Activated naive CD4-positive, alpha-beta T cell treated with anti-CD3 and anti-CD28 coated beads for 36 hours (primary cell): ENCODE measurements at regions not wholly inside any gene's neighbourhood (a gene's known extent, or its start where the extent isn't known, plus 50 kb on each side); places are given as distances from the start of the nearest gene placed in this dataset.

Experiments
- CTCF ChIA-PET: fragments of 350-600 bp; sonication (Branson Sonifier 250); formaldehyde crosslinking; loops from one replicate; lab custom pipeline; 2021; ENCODE audit warnings: antibody characterized with exemption; lab: Charles Lee
- DNase-seq: peaks from one replicate; pipeline ENCODE4 v3.0.0-alpha.2; 2020
- H3K27ac Mint-ChIP-seq: one replicate; pipeline ENCODE4 v1.8.0; 2021; ENCODE audit warnings: mild to moderate bottlenecking, mixed read lengths
- H3K27me3 Mint-ChIP-seq: one replicate; pipeline ENCODE4 v1.8.0; 2021; ENCODE audit warnings: low read depth, mixed read lengths
- H3K36me3 Mint-ChIP-seq: one replicate; pipeline ENCODE4 v1.8.0; 2021; ENCODE audit warnings: low read depth, mixed read lengths
- H3K4me1 Mint-ChIP-seq: one replicate; pipeline ENCODE4 v1.8.0; 2021; ENCODE audit warnings: low read depth, mixed read lengths
- H3K4me3 Mint-ChIP-seq: one replicate; pipeline ENCODE4 v1.8.0; 2021; ENCODE audit warnings: mild to moderate bottlenecking, moderate library complexity, mixed read lengths
- H3K9me3 Mint-ChIP-seq: one replicate; pipeline ENCODE4 v1.8.0; 2021; ENCODE audit warnings: mixed read lengths
- intact Hi-C: fragments of 100-400 bp; cut with micrococcal nuclease; formaldehyde crosslinking; loops from one replicate; pipeline ENCODE4 v1.15.1; 2023

DNA sequence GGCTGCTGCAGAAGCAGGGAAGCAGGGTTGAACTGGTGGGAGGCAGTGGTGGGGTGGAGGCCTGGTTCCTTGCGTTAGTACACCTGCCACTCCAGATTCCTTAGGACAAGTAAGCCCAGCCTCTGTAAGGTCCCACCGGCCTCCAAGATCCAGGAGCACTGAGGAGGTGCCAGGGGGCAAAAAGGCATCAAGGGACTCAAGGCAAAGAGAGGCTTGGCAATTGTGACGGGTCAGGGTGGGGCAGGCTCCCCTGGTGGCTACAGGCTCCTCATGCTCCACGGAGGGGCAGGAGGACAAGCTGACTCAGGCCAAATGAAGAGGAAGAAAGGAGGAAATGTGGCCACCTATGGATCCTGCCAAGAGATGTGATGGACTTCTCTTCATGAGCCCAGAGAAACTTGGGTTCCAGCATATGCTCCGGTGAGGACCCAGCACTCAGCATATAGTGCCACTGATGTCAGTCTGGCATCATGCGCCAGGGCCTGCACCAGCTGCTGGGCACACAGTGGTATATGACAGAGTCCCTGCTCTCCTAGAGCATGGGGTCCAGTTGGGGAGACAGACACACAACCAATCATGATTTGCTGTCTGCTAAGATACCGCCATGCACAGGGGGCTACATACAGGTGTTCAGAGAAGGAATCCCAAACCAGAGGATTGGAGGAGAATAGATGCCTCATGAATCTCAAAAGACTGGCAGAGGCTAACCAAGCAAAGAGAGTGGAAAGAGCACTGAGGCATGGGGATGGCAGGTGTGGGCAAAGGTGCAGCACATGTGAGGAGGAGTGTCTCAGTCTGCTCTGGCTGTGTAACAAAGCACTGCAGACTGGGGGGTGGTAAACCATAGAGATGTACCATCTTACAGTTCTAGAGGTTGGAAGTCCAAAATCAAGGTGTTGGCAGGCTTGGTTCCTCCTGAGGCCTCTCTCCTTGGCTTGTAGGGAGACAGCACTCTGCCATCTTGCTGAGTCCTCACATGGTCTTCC lies 249.7 kb downstream of the RHOU start:
- no peak for DNase-seq
- H3K27me3 Mint-ChIP-seq: no peaks in the 10 kb centered on the region
- no peak overlapping the region for H3K27ac Mint-ChIP-seq
- CTCF ChIA-PET: no interaction called here
- H3K4me1 Mint-ChIP-seq: no peaks in the 10 kb centered on the region
- no peak overlapping the region for H3K4me3 Mint-ChIP-seq
- intact Hi-C loops: no loop called here
- no peaks in the 10 kb centered on the region for H3K36me3 Mint-ChIP-seq
- no peaks in the 10 kb centered on the region for H3K9me3 Mint-ChIP-seq

GRCh38 chr1:228985661-228986060 lies 250.4 kb downstream of the RHOU start:
- no peak for DNase-seq
- no peaks in the 10 kb centered on the region for H3K9me3 Mint-ChIP-seq
- H3K36me3 Mint-ChIP-seq: no peaks in the 10 kb centered on the region
- H3K4me3 Mint-ChIP-seq: no peak overlapping the region
- intact Hi-C loops: no loop called here
- no peaks in the 10 kb centered on the region for H3K27me3 Mint-ChIP-seq
- peaks cover 4% of the 10 kb centered on the region for H3K4me1 Mint-ChIP-seq
- CTCF ChIA-PET: no interaction called here
- H3K27ac Mint-ChIP-seq: no peak overlapping the region

DNA sequence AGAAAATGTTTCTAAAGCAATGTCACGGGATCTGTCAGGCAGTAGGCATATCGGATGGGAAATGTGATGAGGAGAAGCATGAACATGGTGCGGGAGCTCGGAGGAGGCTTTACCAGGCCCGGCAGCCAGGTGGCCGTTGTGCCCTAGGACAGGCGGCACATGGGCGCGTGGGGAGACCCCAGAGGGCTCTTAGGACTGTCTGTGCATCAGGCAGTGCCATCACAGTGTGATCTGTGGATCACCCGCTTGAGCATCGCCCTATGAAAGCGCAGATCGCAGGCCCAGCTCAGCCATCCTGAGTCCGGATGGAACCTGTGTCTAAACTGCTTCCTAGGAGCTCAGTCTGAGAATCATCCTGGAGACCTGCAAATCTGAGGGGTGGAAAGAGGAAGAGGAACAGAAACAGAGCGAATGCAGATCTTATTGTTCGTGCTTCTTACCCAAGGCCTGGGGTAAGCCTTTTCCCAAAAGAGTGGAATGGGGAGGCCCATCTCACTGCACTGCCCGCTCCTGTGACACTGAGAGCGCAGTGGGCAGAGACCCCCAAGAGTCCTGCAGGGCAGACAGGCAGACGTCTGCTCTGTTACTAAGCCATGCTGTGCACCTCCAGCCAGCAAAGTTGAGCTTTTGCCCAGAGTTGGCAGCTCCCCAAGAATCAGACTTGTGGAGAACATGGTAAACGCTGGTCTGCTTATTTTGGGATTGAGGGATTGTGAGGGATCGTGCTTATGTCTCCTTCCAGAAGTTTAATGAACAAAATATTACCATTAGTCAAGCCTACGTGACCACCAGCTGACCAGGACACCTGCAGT lies 251.0 kb downstream of the RHOU start:
- no peaks in the 10 kb centered on the region for H3K36me3 Mint-ChIP-seq
- CTCF ChIA-PET: interaction anchor here (1.3 to 1.9 kb wide), 2 partner anchors 49 to 241 kb away, joined by 3 to 7 read pairs; no protein-coding TSS in a partner anchor
- no peaks in the 10 kb centered on the region for H3K27me3 Mint-ChIP-seq
- H3K27ac Mint-ChIP-seq: no peak overlapping the region
- intact Hi-C loops: no loop called here
- peaks cover 4% of the 10 kb centered on the region for H3K4me1 Mint-ChIP-seq
- no peak for DNase-seq
- H3K4me3 Mint-ChIP-seq: no peak overlapping the region
- H3K9me3 Mint-ChIP-seq: no peaks in the 10 kb centered on the region

GRCh38 chr1:228987286-228987685 lies 252.0 kb downstream of the RHOU start:
- no peak overlapping the region for H3K27ac Mint-ChIP-seq
- peaks cover 4% of the 10 kb centered on the region for H3K4me1 Mint-ChIP-seq
- H3K9me3 Mint-ChIP-seq: no peaks in the 10 kb centered on the region
- intact Hi-C loops: no loop called here
- no peak overlapping the region for H3K4me3 Mint-ChIP-seq
- DNase-seq: no peak
- CTCF ChIA-PET: interaction anchor here (1.3 to 1.9 kb wide), 2 partner anchors 48 to 240 kb away, joined by 3 to 7 read pairs; no protein-coding TSS in a partner anchor
- no peaks in the 10 kb centered on the region for H3K27me3 Mint-ChIP-seq
- no peaks in the 10 kb centered on the region for H3K36me3 Mint-ChIP-seq

- no peaks in the 10 kb centered on the region for H3K27me3 Mint-ChIP-seq
- peaks cover 4% of the 10 kb centered on the region for H3K4me1 Mint-ChIP-seq
- H3K9me3 Mint-ChIP-seq: no peaks in the 10 kb centered on the region
- no peaks in the 10 kb centered on the region for H3K36me3 Mint-ChIP-seq
- H3K4me3 Mint-ChIP-seq: no peak overlapping the region
- H3K27ac Mint-ChIP-seq: no peak overlapping the region
- intact Hi-C loops: no loop called here
- CTCF ChIA-PET: interaction anchor here (1.0 to 1.9 kb wide), 2 partner anchors 239 kb away, joined by 3 to 7 read pairs; no protein-coding TSS in a partner anchor
- no peak for DNase-seq
Measured at GRCh38 chr1:228987736-228988506, 252.6 kb downstream of the RHOU start.

- no peak overlapping the region for H3K4me3 Mint-ChIP-seq
- CTCF ChIA-PET: interaction anchor here (1.0 kb wide), 1 partner anchor 239 kb away, joined by 3 read pairs; no protein-coding TSS in a partner anchor
- no peaks in the 10 kb centered on the region for H3K9me3 Mint-ChIP-seq
- no peaks in the 10 kb centered on the region for H3K36me3 Mint-ChIP-seq
- peaks cover 4% of the 10 kb centered on the region for H3K4me1 Mint-ChIP-seq
- intact Hi-C loops: no loop called here
- no peak for DNase-seq
- no peaks in the 10 kb centered on the region for H3K27me3 Mint-ChIP-seq
- no peak overlapping the region for H3K27ac Mint-ChIP-seq
Measured at GRCh38 chr1:228988664-228989063, 253.4 kb downstream of the RHOU start.

DNA sequence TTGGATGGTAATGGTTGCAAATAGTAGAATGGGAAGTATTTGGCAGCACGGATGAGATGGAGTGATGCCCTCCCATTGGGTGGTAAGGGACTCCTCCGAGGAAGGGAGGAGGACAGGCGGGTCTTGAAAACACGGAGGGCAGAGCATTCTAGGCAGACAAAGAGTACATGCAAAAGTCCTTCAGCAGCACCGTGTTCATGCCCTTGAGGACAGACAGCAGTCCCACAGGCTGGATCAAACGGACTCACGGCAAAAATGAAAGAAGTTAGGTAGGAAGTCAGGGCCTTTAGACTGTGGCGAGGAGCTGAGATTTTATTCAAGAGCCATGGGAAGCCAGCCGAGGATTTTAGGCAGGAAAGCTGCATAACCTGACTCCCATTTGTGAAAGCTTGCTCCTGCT lies 253.9 kb downstream of the RHOU start:
- no peaks in the 10 kb centered on the region for H3K36me3 Mint-ChIP-seq
- intact Hi-C loops: no loop called here
- no peaks in the 10 kb centered on the region for H3K9me3 Mint-ChIP-seq
- no peak for DNase-seq
- H3K4me3 Mint-ChIP-seq: no peak overlapping the region
- H3K27me3 Mint-ChIP-seq: no peaks in the 10 kb centered on the region
- H3K27ac Mint-ChIP-seq: no peak overlapping the region
- CTCF ChIA-PET: interaction anchor here (0.7 to 1.0 kb wide), 2 partner anchors 238 to 240 kb away, joined by 3 read pairs; no protein-coding TSS in a partner anchor
- H3K4me1 Mint-ChIP-seq: peaks cover 4% of the 10 kb centered on the region

DNA sequence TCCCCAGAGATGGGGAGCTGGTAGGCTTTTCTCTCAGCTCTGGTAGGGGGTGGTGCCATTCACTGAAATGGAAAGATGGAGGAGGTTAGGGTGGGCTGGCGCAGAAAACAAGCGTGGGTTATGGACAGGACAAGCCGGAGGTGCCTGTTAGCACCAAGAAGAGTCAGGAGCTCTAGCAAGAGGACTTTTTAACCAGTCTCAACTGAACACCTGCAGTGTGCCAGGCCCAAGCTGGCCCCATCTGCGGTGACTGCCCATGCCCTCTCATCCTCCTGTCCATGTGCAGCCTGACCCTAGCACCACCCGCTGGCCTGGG lies 254.4 kb downstream of the RHOU start:
- H3K4me3 Mint-ChIP-seq: no peak overlapping the region
- H3K9me3 Mint-ChIP-seq: no peaks in the 10 kb centered on the region
- no peaks in the 10 kb centered on the region for H3K27me3 Mint-ChIP-seq
- intact Hi-C loops: no loop called here
- peaks cover 4% of the 10 kb centered on the region for H3K4me1 Mint-ChIP-seq
- CTCF ChIA-PET: interaction anchor here (0.7 kb wide), 1 partner anchor 239 kb away, joined by 3 read pairs; no protein-coding TSS in a partner anchor
- no peak for DNase-seq
- no peak overlapping the region for H3K27ac Mint-ChIP-seq
- H3K36me3 Mint-ChIP-seq: no peaks in the 10 kb centered on the region

DNA sequence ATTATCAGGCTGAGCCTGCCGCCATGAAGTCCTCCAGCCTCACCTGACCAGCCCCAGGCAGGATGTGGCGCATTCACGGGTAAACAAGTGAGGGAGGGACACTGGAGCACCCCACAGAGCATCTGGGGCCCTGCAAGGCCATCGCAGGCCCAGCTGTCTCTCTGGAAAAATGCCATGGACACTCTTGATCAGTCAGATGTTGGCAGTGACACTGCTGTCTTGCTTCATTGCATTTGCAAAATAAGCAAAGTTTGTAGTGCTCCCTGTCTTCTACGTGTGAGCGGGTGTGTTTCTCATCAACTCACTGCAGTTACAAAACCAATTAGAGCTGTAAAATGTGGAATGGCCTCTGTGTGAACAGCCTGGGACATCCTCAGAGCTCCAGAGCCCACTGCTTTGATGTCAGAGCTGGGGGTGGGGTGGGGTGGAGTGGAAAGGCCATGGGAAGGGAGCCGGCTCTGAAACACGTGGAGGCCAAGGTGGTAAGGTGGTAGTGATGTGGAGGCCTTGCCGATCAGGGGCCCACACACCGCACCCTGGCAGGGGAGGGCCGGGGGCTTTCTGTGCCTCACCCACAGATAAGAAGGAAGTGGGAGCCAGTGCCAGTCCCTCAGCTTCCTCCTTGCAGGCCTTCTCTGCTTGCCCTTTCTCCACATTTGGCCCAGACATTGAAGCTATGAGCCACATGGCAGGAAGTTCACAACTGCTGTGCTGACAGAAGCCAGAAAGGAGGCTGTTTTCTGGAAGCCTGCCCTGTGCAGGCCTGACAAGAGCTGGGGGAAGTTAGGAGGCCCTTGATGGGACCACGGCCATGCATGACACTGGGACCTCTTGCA lies 254.9 kb downstream of the RHOU start:
- no peak overlapping the region for H3K4me3 Mint-ChIP-seq
- no peaks in the 10 kb centered on the region for H3K9me3 Mint-ChIP-seq
- H3K36me3 Mint-ChIP-seq: no peaks in the 10 kb centered on the region
- DNase-seq: no peak
- no peaks in the 10 kb centered on the region for H3K27me3 Mint-ChIP-seq
- H3K27ac Mint-ChIP-seq: no peak overlapping the region
- peaks cover 4% of the 10 kb centered on the region for H3K4me1 Mint-ChIP-seq
- CTCF ChIA-PET: interaction anchor here (0.7 kb wide), 1 partner anchor 239 kb away, joined by 3 read pairs; no protein-coding TSS in a partner anchor
- intact Hi-C loops: no loop called here

- CTCF ChIA-PET: no interaction called here
- no peak overlapping the region for H3K4me3 Mint-ChIP-seq
- intact Hi-C loops: no loop called here
- H3K27ac Mint-ChIP-seq: no peak overlapping the region
- no peak for DNase-seq
- H3K27me3 Mint-ChIP-seq: no peaks in the 10 kb centered on the region
- peaks cover 4% of the 10 kb centered on the region for H3K4me1 Mint-ChIP-seq
- no peaks in the 10 kb centered on the region for H3K36me3 Mint-ChIP-seq
- no peaks in the 10 kb centered on the region for H3K9me3 Mint-ChIP-seq
Measured at GRCh38 chr1:228990906-228991569, 255.8 kb downstream of the RHOU start.

DNA sequence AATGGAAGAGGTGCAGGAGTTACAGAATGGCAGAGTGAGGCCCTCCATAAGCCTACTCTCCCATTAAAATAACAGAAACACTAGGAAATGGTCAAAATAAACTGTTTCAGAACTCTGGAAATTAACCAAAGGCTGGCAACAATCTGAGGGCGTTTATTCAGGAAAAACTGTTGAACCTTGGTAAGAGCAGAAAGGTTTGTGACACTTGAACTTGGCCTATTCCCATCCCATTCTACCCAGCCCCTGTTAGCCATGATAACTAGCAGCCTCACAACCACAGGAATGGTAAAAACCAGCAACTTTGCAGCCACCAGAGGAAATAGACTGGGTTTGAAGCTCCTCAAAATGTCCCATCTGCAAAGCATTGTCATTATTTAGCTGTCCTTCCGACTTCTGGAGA lies 256.8 kb downstream of the RHOU start:
- Mint-ChIP-seq H3K27ac (no peak overlapping the region), H3K9me3 (no peaks in the 10 kb centered on the region), H3K4me3 (no peak overlapping the region), H3K4me1 (peaks cover 4% of the 10 kb centered on the region), H3K36me3 (no peaks in the 10 kb centered on the region), H3K27me3 (no peaks in the 10 kb centered on the region)
- DNase-seq: no peak
- CTCF ChIA-PET: interaction anchor here (1.0 kb wide), 1 partner anchor 235 kb away, joined by 3 read pairs; no protein-coding TSS in a partner anchor
- intact Hi-C loops: no loop called here
